ENCODE measurements at regions not wholly inside any gene's neighbourhood (a gene's known extent, or its start where the extent isn't known, plus 50 kb on each side); places are given as distances from the start of the nearest gene placed in this dataset.

GRCh38 chr1:22246755-22247480 is 104.0 kb upstream of the WNT4 start:
- ChIA-PET POLR2A (no interaction called here), CTCF (no interaction called here)
- no peak for DNase-seq (ENCODE audit: extremely low spot score)
- TF ChIP-seq FOXA1 (IDR thresholded peaks at IDR 0.05) (no peak), ARNT (IDR thresholded peaks at IDR 0.05) (no peak), LEF1 (IDR thresholded peaks at IDR 0.05; ENCODE audit: borderline replicate concordance) (no peak), SUZ12 (IDR thresholded peaks at IDR 0.05) (no peak), ELF4 (IDR thresholded peaks at IDR 0.05) (no peak), L3MBTL2 (conservative IDR thresholded peaks at IDR 0.05) (no peak), TARDBP (IDR thresholded peaks at IDR 0.05) (no peak), ZNF384 (IDR thresholded peaks at IDR 0.05) (no peak), PKNOX1 (IDR thresholded peaks at IDR 0.05) (no peak), FOXK2 (IDR thresholded peaks at IDR 0.05) (no peak), SP1 (IDR thresholded peaks at IDR 0.05) (no peak), FOXM1 (IDR thresholded peaks at IDR 0.05; ENCODE audit: borderline replicate concordance) (no peak)

- POLR2A ChIA-PET: no interaction called here
- CTCF ChIA-PET: no interaction called here
- no peak for DNase-seq (ENCODE audit: extremely low spot score)
- TF ChIP-seq FOXA1 (IDR thresholded peaks at IDR 0.05): no peak
- TF ChIP-seq CTBP1 (IDR thresholded peaks at IDR 0.05; ENCODE audit: borderline replicate concordance): no peak
These were observed 104.8 kb upstream of the WNT4 start for GRCh38 chr1:22247527-22248245.

- DNase-seq (ENCODE audit: extremely low spot score): no peak
- TF ChIP-seq NFRKB (IDR thresholded peaks at IDR 0.05): no peak
- TF ChIP-seq HDGF (IDR thresholded peaks at IDR 0.05; ENCODE audit: borderline replicate concordance): no peak
- TF ChIP-seq ELF4 (IDR thresholded peaks at IDR 0.05): no peak
- no peak for TF ChIP-seq L3MBTL2 (conservative IDR thresholded peaks at IDR 0.05)
- no peak for TF ChIP-seq ZNF384 (IDR thresholded peaks at IDR 0.05)
- no peak for TF ChIP-seq PKNOX1 (IDR thresholded peaks at IDR 0.05)
- TF ChIP-seq BHLHE40 (IDR thresholded peaks at IDR 0.05; ENCODE audit: borderline replicate concordance): no peak
- TF ChIP-seq ARNT (IDR thresholded peaks at IDR 0.05): no peak
- no peak for TF ChIP-seq FOXM1 (IDR thresholded peaks at IDR 0.05; ENCODE audit: borderline replicate concordance)
- no peak for TF ChIP-seq LEF1 (IDR thresholded peaks at IDR 0.05; ENCODE audit: borderline replicate concordance)
- POLR2A ChIA-PET: no interaction called here
- CTCF ChIA-PET: no interaction called here
These were observed 105.8 kb upstream of the WNT4 start for GRCh38 chr1:22248746-22249145.

- POLR2A ChIA-PET: interaction anchor here (0.7 kb wide), 1 partner anchor 197 kb away, joined by 3 read pairs; no protein-coding TSS in a partner anchor
- DNase-seq (ENCODE audit: extremely low spot score): no peak
- TF ChIP-seq CTBP1 (IDR thresholded peaks at IDR 0.05; ENCODE audit: borderline replicate concordance): no peak
- TF ChIP-seq ZNF384 (IDR thresholded peaks at IDR 0.05): no peak
- no peak for TF ChIP-seq NFRKB (IDR thresholded peaks at IDR 0.05)
- no peak for TF ChIP-seq SUZ12 (IDR thresholded peaks at IDR 0.05)
- TF ChIP-seq FOXA1 (IDR thresholded peaks at IDR 0.05): no peak
- no peak for TF ChIP-seq ELF4 (IDR thresholded peaks at IDR 0.05)
- TF ChIP-seq ARNT (IDR thresholded peaks at IDR 0.05): no peak
- no peak for TF ChIP-seq HDGF (IDR thresholded peaks at IDR 0.05; ENCODE audit: borderline replicate concordance)
- no peak for TF ChIP-seq PKNOX1 (IDR thresholded peaks at IDR 0.05)
- no peak for TF ChIP-seq SP1 (IDR thresholded peaks at IDR 0.05)
- TF ChIP-seq FOXK2 (IDR thresholded peaks at IDR 0.05): no peak
- no peak for TF ChIP-seq TARDBP (IDR thresholded peaks at IDR 0.05)
- no peak for TF ChIP-seq FOXM1 (IDR thresholded peaks at IDR 0.05; ENCODE audit: borderline replicate concordance)
- TF ChIP-seq BHLHE40 (IDR thresholded peaks at IDR 0.05; ENCODE audit: borderline replicate concordance): no peak
- no peak for TF ChIP-seq L3MBTL2 (conservative IDR thresholded peaks at IDR 0.05)
- TF ChIP-seq LEF1 (IDR thresholded peaks at IDR 0.05; ENCODE audit: borderline replicate concordance): no peak
- CTCF ChIA-PET: no interaction called here
These were observed 107.2 kb upstream of the WNT4 start for GRCh38 chr1:22249928-22250680.

GRCh38 chr1:22250724-22251123 is 107.8 kb upstream of the WNT4 start:
- no peak for DNase-seq (ENCODE audit: extremely low spot score)
- ChIA-PET POLR2A (no interaction called here), CTCF (no interaction called here)
- no peak for TF ChIP-seq SP1 (IDR thresholded peaks at IDR 0.05)
- TF ChIP-seq L3MBTL2 (conservative IDR thresholded peaks at IDR 0.05): no peak
- no peak for TF ChIP-seq LEF1 (IDR thresholded peaks at IDR 0.05; ENCODE audit: borderline replicate concordance)
- TF ChIP-seq ELF4 (IDR thresholded peaks at IDR 0.05): no peak
- no peak for TF ChIP-seq ARNT (IDR thresholded peaks at IDR 0.05)
- no peak for TF ChIP-seq FOXK2 (IDR thresholded peaks at IDR 0.05)
- TF ChIP-seq FOXA1 (IDR thresholded peaks at IDR 0.05): no peak
- TF ChIP-seq TARDBP (IDR thresholded peaks at IDR 0.05): no peak
- TF ChIP-seq BHLHE40 (IDR thresholded peaks at IDR 0.05; ENCODE audit: borderline replicate concordance): no peak
- TF ChIP-seq HDGF (IDR thresholded peaks at IDR 0.05; ENCODE audit: borderline replicate concordance): no peak
- no peak for TF ChIP-seq NFRKB (IDR thresholded peaks at IDR 0.05)
- no peak for TF ChIP-seq ZNF384 (IDR thresholded peaks at IDR 0.05)
- no peak for TF ChIP-seq CTBP1 (IDR thresholded peaks at IDR 0.05; ENCODE audit: borderline replicate concordance)
- no peak for TF ChIP-seq FOXM1 (IDR thresholded peaks at IDR 0.05; ENCODE audit: borderline replicate concordance)
- TF ChIP-seq SUZ12 (IDR thresholded peaks at IDR 0.05): no peak
- no peak for TF ChIP-seq PKNOX1 (IDR thresholded peaks at IDR 0.05)
